ENCODE measurements at regions not wholly inside any gene's neighbourhood (a gene's known extent, or its start where the extent isn't known, plus 50 kb on each side); places are given as distances from the start of the nearest gene placed in this dataset.

GRCh38 chr18:42510540-42510939, 555.5 kb downstream of the PIK3C3 start:
- Histone ChIP-seq H2BK120ac (ENCODE audit: low read depth, low read length) (no peak overlapping the region), H3K27me3 (ENCODE audit: control insufficient read depth in 3 of 3, insufficient read depth in 3 of 3, low read depth in 1 of 3, low read length in 3 of 3) (no peaks in the 10 kb centered on the region), H3K9me3 (replicated peaks in 1 of 2; ENCODE audit: control insufficient read depth in 2 of 2, insufficient read depth in 1 of 2, low read depth in 1 of 2, low read length in 2 of 2) (no peaks in the 10 kb centered on the region), H3K27ac (replicated peaks; ENCODE audit: low read length) (no peak overlapping the region), H3K4ac (ENCODE audit: low read length) (no peak overlapping the region), H3K4me1 (ENCODE audit: control insufficient read depth in 2 of 2, insufficient read depth in 1 of 2, low read depth in 1 of 2, low read length in 2 of 2) (peaks cover 0 to 1% of the 10 kb centered on the region in 2 donors), H2AFZ (ENCODE audit: low read length) (no peak overlapping the region), H3K9ac (ENCODE audit: low read depth, low read length, poor library complexity) (no peak overlapping the region), H2BK5ac (ENCODE audit: low read length) (no peak overlapping the region), H2AK5ac (ENCODE audit: low read depth, low read length) (no peak overlapping the region), H3K18ac (ENCODE audit: low read length) (no peak overlapping the region), H3K14ac (ENCODE audit: low read length) (no peak overlapping the region), H3K4me2 (ENCODE audit: insufficient read depth, low read length, poor library complexity, severe bottlenecking) (no peak overlapping the region), H4K91ac (ENCODE audit: low read depth, low read length, poor library complexity) (no peak overlapping the region), H3K23ac (ENCODE audit: low read depth, low read length, poor library complexity) (no peak overlapping the region), H2BK15ac (ENCODE audit: low read length) (no peak overlapping the region), H3K4me3 (ENCODE audit: low read length in 2 of 2) (no peak overlapping the region), H4K8ac (ENCODE audit: low read depth, low read length) (no peak overlapping the region), H3K36me3 (replicated peaks in 1 of 2; ENCODE audit: control insufficient read depth in 2 of 2, insufficient read depth in 2 of 2, low read length in 2 of 2) (no peaks in the 10 kb centered on the region), H3K79me1 (ENCODE audit: low read depth, low read length) (no peaks in the 10 kb centered on the region), H2BK12ac (ENCODE audit: low read length) (no peak overlapping the region)
- DNase-seq (ENCODE audit: low spot score) = no peak

GRCh38 chr18:42513441-42513840, 558.4 kb downstream of the PIK3C3 start:
- Histone ChIP-seq H3K4me3 (ENCODE audit: low read length in 2 of 2) (no peak overlapping the region), H2AFZ (ENCODE audit: low read length) (no peak overlapping the region), H3K9ac (ENCODE audit: low read depth, low read length, poor library complexity) (no peak overlapping the region), H2BK5ac (ENCODE audit: low read length) (no peak overlapping the region), H4K8ac (ENCODE audit: low read depth, low read length) (no peak overlapping the region), H3K4ac (ENCODE audit: low read length) (no peak overlapping the region), H3K23ac (ENCODE audit: low read depth, low read length, poor library complexity) (no peak overlapping the region), H3K4me1 (ENCODE audit: control insufficient read depth in 2 of 2, insufficient read depth in 1 of 2, low read depth in 1 of 2, low read length in 2 of 2) (peaks cover 0 to 1% of the 10 kb centered on the region in 2 donors), H4K91ac (ENCODE audit: low read depth, low read length, poor library complexity) (no peak overlapping the region), H3K36me3 (replicated peaks in 1 of 2; ENCODE audit: control insufficient read depth in 2 of 2, insufficient read depth in 2 of 2, low read length in 2 of 2) (no peaks in the 10 kb centered on the region), H2AK5ac (ENCODE audit: low read depth, low read length) (no peak overlapping the region), H3K27ac (replicated peaks; ENCODE audit: low read length) (no peak overlapping the region), H2BK15ac (ENCODE audit: low read length) (no peak overlapping the region), H3K9me3 (replicated peaks in 1 of 2; ENCODE audit: control insufficient read depth in 2 of 2, insufficient read depth in 1 of 2, low read depth in 1 of 2, low read length in 2 of 2) (no peaks in the 10 kb centered on the region), H2BK12ac (ENCODE audit: low read length) (no peak overlapping the region), H3K79me1 (ENCODE audit: low read depth, low read length) (no peaks in the 10 kb centered on the region), H3K14ac (ENCODE audit: low read length) (no peak overlapping the region), H3K18ac (ENCODE audit: low read length) (no peak overlapping the region), H3K27me3 (ENCODE audit: control insufficient read depth in 3 of 3, insufficient read depth in 3 of 3, low read depth in 1 of 3, low read length in 3 of 3) (no peaks in the 10 kb centered on the region), H2BK120ac (ENCODE audit: low read depth, low read length) (no peak overlapping the region), H3K4me2 (ENCODE audit: insufficient read depth, low read length, poor library complexity, severe bottlenecking) (no peak overlapping the region)
- no CpG with 5 or more reads among the region's 1 CpG for WGBS, 2 donors (ENCODE audit: extremely low coverage in 2 of 2, insufficient read length in 2 of 2, insufficient replicate concordance in 1 of 2)
- no peak for DNase-seq (ENCODE audit: low spot score)

GRCh38 chr18:42514512-42514911, 559.5 kb downstream of the PIK3C3 start:
- H4K91ac ChIP-seq (ENCODE audit: low read depth, low read length, poor library complexity) = no peak overlapping the region
- no peak overlapping the region for H3K4me3 ChIP-seq (ENCODE audit: low read length in 2 of 2)
- no peaks in the 10 kb centered on the region for H3K36me3 ChIP-seq (replicated peaks in 1 of 2; ENCODE audit: control insufficient read depth in 2 of 2, insufficient read depth in 2 of 2, low read length in 2 of 2)
- no peak overlapping the region for H3K18ac ChIP-seq (ENCODE audit: low read length)
- no peak overlapping the region for H2AK5ac ChIP-seq (ENCODE audit: low read depth, low read length)
- no peak overlapping the region for H3K9ac ChIP-seq (ENCODE audit: low read depth, low read length, poor library complexity)
- no peak overlapping the region for H2AFZ ChIP-seq (ENCODE audit: low read length)
- H2BK12ac ChIP-seq (ENCODE audit: low read length) = no peak overlapping the region
- no peak overlapping the region for H3K4me2 ChIP-seq (ENCODE audit: insufficient read depth, low read length, poor library complexity, severe bottlenecking)
- H3K4ac ChIP-seq (ENCODE audit: low read length) = no peak overlapping the region
- no peak overlapping the region for H3K23ac ChIP-seq (ENCODE audit: low read depth, low read length, poor library complexity)
- no peaks in the 10 kb centered on the region for H3K9me3 ChIP-seq (replicated peaks in 1 of 2; ENCODE audit: control insufficient read depth in 2 of 2, insufficient read depth in 1 of 2, low read depth in 1 of 2, low read length in 2 of 2)
- no peak for DNase-seq (ENCODE audit: low spot score)
- no peak overlapping the region for H2BK120ac ChIP-seq (ENCODE audit: low read depth, low read length)
- H3K79me1 ChIP-seq (ENCODE audit: low read depth, low read length) = no peaks in the 10 kb centered on the region
- no peak overlapping the region for H2BK15ac ChIP-seq (ENCODE audit: low read length)
- H3K4me1 ChIP-seq (ENCODE audit: control insufficient read depth in 2 of 2, insufficient read depth in 1 of 2, low read depth in 1 of 2, low read length in 2 of 2) = no peaks in the 10 kb centered on the region
- WGBS, 2 donors (ENCODE audit: extremely low coverage in 2 of 2, insufficient read length in 2 of 2, insufficient replicate concordance in 1 of 2) = no CpG with 5 or more reads among the region's 3 CpGs
- no peak overlapping the region for H3K27ac ChIP-seq (replicated peaks; ENCODE audit: low read length)
- no peaks in the 10 kb centered on the region for H3K27me3 ChIP-seq (ENCODE audit: control insufficient read depth in 3 of 3, insufficient read depth in 3 of 3, low read depth in 1 of 3, low read length in 3 of 3)
- H3K14ac ChIP-seq (ENCODE audit: low read length) = no peak overlapping the region
- H4K8ac ChIP-seq (ENCODE audit: low read depth, low read length) = no peak overlapping the region
- no peak overlapping the region for H2BK5ac ChIP-seq (ENCODE audit: low read length)

GRCh38 chr18:42517896-42518295, 562.9 kb downstream of the PIK3C3 start:
- Histone ChIP-seq H3K4me1 (ENCODE audit: control insufficient read depth in 2 of 2, insufficient read depth in 1 of 2, low read depth in 1 of 2, low read length in 2 of 2) (no peaks in the 10 kb centered on the region), H3K18ac (ENCODE audit: low read length) (no peak overlapping the region), H3K27me3 (ENCODE audit: control insufficient read depth in 3 of 3, insufficient read depth in 3 of 3, low read depth in 1 of 3, low read length in 3 of 3) (no peaks in the 10 kb centered on the region), H3K36me3 (replicated peaks in 1 of 2; ENCODE audit: control insufficient read depth in 2 of 2, insufficient read depth in 2 of 2, low read length in 2 of 2) (no peaks in the 10 kb centered on the region), H4K91ac (ENCODE audit: low read depth, low read length, poor library complexity) (no peak overlapping the region), H3K4me3 (ENCODE audit: low read length in 2 of 2) (no peak overlapping the region), H3K79me1 (ENCODE audit: low read depth, low read length) (no peaks in the 10 kb centered on the region), H3K4me2 (ENCODE audit: insufficient read depth, low read length, poor library complexity, severe bottlenecking) (no peak overlapping the region), H3K14ac (ENCODE audit: low read length) (no peak overlapping the region), H2BK15ac (ENCODE audit: low read length) (no peak overlapping the region), H3K4ac (ENCODE audit: low read length) (no peak overlapping the region), H3K9ac (ENCODE audit: low read depth, low read length, poor library complexity) (no peak overlapping the region), H2AFZ (ENCODE audit: low read length) (no peak overlapping the region), H3K23ac (ENCODE audit: low read depth, low read length, poor library complexity) (no peak overlapping the region), H2BK120ac (ENCODE audit: low read depth, low read length) (no peak overlapping the region), H2BK5ac (ENCODE audit: low read length) (no peak overlapping the region), H2BK12ac (ENCODE audit: low read length) (no peak overlapping the region), H4K8ac (ENCODE audit: low read depth, low read length) (no peak overlapping the region), H2AK5ac (ENCODE audit: low read depth, low read length) (no peak overlapping the region), H3K27ac (replicated peaks; ENCODE audit: low read length) (no peak overlapping the region), H3K9me3 (replicated peaks in 1 of 2; ENCODE audit: control insufficient read depth in 2 of 2, insufficient read depth in 1 of 2, low read depth in 1 of 2, low read length in 2 of 2) (no peaks in the 10 kb centered on the region)
- DNase-seq (ENCODE audit: low spot score) = no peak

Data from neuronal stem cell (in vitro differentiated cells).